H9 (cell line): ENCODE measurements at regions not wholly inside any gene's neighbourhood (a gene's known extent, or its start where the extent isn't known, plus 50 kb on each side); places are given as distances from the start of the nearest gene placed in this dataset.

Source experiments
- DNase-seq: peaks from one replicate; pipeline ENCODE4 v3.0.0-alpha.2; 2017
- H2AFZ ChIP-seq: one replicate; pipeline ENCODE4 v1.6.1; 2013; ENCODE audit warnings: mild to moderate bottlenecking, low read length, control low read depth, moderate library complexity
- H2AK5ac ChIP-seq: 2 replicates; pipeline ENCODE4 v1.6.1; 2013; ENCODE audit warnings: low read length, control low read depth, mixed read lengths; ENCODE audit not compliant: insufficient read length
- H2BK120ac ChIP-seq: one replicate; pipeline ENCODE4 v1.6.1; 2013; ENCODE audit warnings: low read depth, mild to moderate bottlenecking, low read length, control low read depth, inconsistent platforms; ENCODE audit not compliant: poor library complexity, severe bottlenecking
- H2BK12ac ChIP-seq: 2 replicates; pipeline ENCODE4 v1.6.1; 2013; ENCODE audit warnings: low read length, control low read depth, mixed read lengths, low read depth; ENCODE audit not compliant: insufficient read length
- H2BK15ac ChIP-seq: 2 replicates; pipeline ENCODE4 v1.6.1; 2013; ENCODE audit warnings: low read depth, low read length, control low read depth
- H2BK20ac ChIP-seq: one replicate; pipeline ENCODE4 v1.6.1; 2013; ENCODE audit warnings: low read depth, mild to moderate bottlenecking, low read length, control low read depth, inconsistent platforms; ENCODE audit not compliant: poor library complexity, severe bottlenecking
- H2BK5ac ChIP-seq: 2 replicates; pipeline ENCODE4 v1.6.1; 2013; ENCODE audit warnings: low read length, control low read depth, mixed read lengths; ENCODE audit not compliant: insufficient read length
- H3K14ac ChIP-seq: 2 replicates; pipeline ENCODE4 v1.6.1; 2013; ENCODE audit warnings: low read length, control low read depth; ENCODE audit not compliant: insufficient read depth
- H3K18ac ChIP-seq: 2 replicates; pipeline ENCODE4 v1.6.1; 2013; ENCODE audit warnings: low read depth, mild to moderate bottlenecking, mixed read lengths, low read length, control low read depth; ENCODE audit not compliant: insufficient read length
- H3K23ac ChIP-seq: 2 replicates; pipeline ENCODE4 v1.6.1; 2013; ENCODE audit warnings: low read length, control low read depth, mixed read lengths, low read depth; ENCODE audit not compliant: insufficient read length
- H3K23me2 ChIP-seq: 2 replicates; pipeline ENCODE4 v1.6.1; 2013; ENCODE audit warnings: low read depth, mild to moderate bottlenecking, mixed read lengths, low read length, control low read depth; ENCODE audit not compliant: insufficient read length, poor library complexity, severe bottlenecking
- H3K27ac ChIP-seq: 2 replicates; pipeline ENCODE4 v1.5.1; 2013; ENCODE audit warnings: low read length, control low read depth, mixed read lengths, low read depth; ENCODE audit not compliant: insufficient read length
- H3K27me3 ChIP-seq: 2 replicates; pipeline ENCODE4 v1.6.1; 2013; ENCODE audit warnings: low read length, control low read depth, inconsistent platforms; ENCODE audit not compliant: insufficient read depth
- H3K4ac ChIP-seq: 2 replicates; pipeline ENCODE4 v1.6.1; 2013; ENCODE audit warnings: low read depth, mild to moderate bottlenecking, control low read depth, inconsistent platforms, low read length, moderate library complexity
- H3K4me1 ChIP-seq: 2 replicates; pipeline ENCODE4 v1.6.1; 2013; ENCODE audit warnings: low read length, control low read depth, inconsistent platforms; ENCODE audit not compliant: insufficient read depth
- H3K4me2 ChIP-seq: 2 replicates; pipeline ENCODE4 v1.6.1; 2013; ENCODE audit warnings: low read length, control low read depth, mixed read lengths; ENCODE audit not compliant: insufficient read length, insufficient read depth
- H3K56ac ChIP-seq: 2 replicates; pipeline ENCODE4 v1.6.1; 2013; ENCODE audit warnings: low read depth, mild to moderate bottlenecking, mixed read lengths, low read length, control low read depth; ENCODE audit not compliant: insufficient read length
- H3K79me1 ChIP-seq: 2 replicates; pipeline ENCODE4 v1.6.1; 2013; ENCODE audit warnings: low read depth, mild to moderate bottlenecking, moderate library complexity, low read length, control low read depth, inconsistent platforms; ENCODE audit not compliant: insufficient read depth, poor library complexity, severe bottlenecking
- H3K79me2 ChIP-seq: 2 replicates; pipeline ENCODE4 v1.6.1; 2013; ENCODE audit warnings: low read length, control low read depth, inconsistent platforms; ENCODE audit not compliant: insufficient read depth
- H3K9ac ChIP-seq: 2 replicates; pipeline ENCODE4 v1.6.1; 2013; ENCODE audit warnings: low read length, control low read depth, mixed read lengths; ENCODE audit not compliant: insufficient read length; ENCODE audit errors: extremely low read depth
- H3K9me3 ChIP-seq: one replicate; pipeline ENCODE4 v1.6.1; 2013; ENCODE audit warnings: low read depth, low read length, inconsistent platforms; ENCODE audit not compliant: control insufficient read depth
- H3T11ph ChIP-seq: one replicate; pipeline ENCODE4 v1.6.1; 2013; ENCODE audit warnings: mild to moderate bottlenecking, low read length, control low read depth, inconsistent platforms
- H4K20me1 ChIP-seq: one replicate; pipeline ENCODE4 v1.6.1; 2013; ENCODE audit not compliant: control insufficient read depth, insufficient read length, insufficient read depth
- H4K5ac ChIP-seq: 2 replicates; pipeline ENCODE4 v1.6.1; 2013; ENCODE audit warnings: low read depth, mild to moderate bottlenecking, mixed read lengths, low read length, control low read depth; ENCODE audit not compliant: insufficient read length
- H4K8ac ChIP-seq: replicated peaks from 2 replicates; pipeline ENCODE4 v1.6.1; 2013; ENCODE audit warnings: low read length, control low read depth, mixed read lengths, low read depth; ENCODE audit not compliant: insufficient read length
- H4K91ac ChIP-seq: 2 replicates; pipeline ENCODE4 v1.6.1; 2013; ENCODE audit warnings: low read depth, mild to moderate bottlenecking, moderate library complexity, mixed read lengths, low read length, control low read depth; ENCODE audit not compliant: insufficient read length
- H3K27ac Mint-ChIP-seq, 3 experiments: 2 replicates in 2 of 3; 3 replicates in 1 of 3; pipeline ENCODE4 v1.8.0; 2020 to 2021; ENCODE audit warnings: mixed read lengths in 3 of 3, mild to moderate bottlenecking in 1 of 3, moderate library complexity in 1 of 3
- H3K27me3 Mint-ChIP-seq: 2 replicates; pipeline ENCODE4 v1.8.0; 2021; ENCODE audit warnings: low read depth, mild to moderate bottlenecking, moderate library complexity, mixed read lengths
- H3K36me3 Mint-ChIP-seq, 3 experiments: 2 replicates in 2 of 3; 3 replicates in 1 of 3; pipeline ENCODE4 v1.8.0; 2020 to 2021; ENCODE audit warnings: low read depth in 3 of 3, mixed read lengths in 3 of 3; ENCODE audit not compliant: insufficient read depth in 1 of 3
- H3K4me1 Mint-ChIP-seq, 2 experiments: 2 replicates each; pipeline ENCODE4 v1.8.0; 2020; ENCODE audit warnings: mixed read lengths in 2 of 2
- H3K4me3 Mint-ChIP-seq, 2 experiments: 2 replicates in 1 of 2; 3 replicates in 1 of 2; pipeline ENCODE4 v1.8.0; 2020 to 2021; ENCODE audit warnings: mild to moderate bottlenecking in 2 of 2, mixed read lengths in 2 of 2, moderate library complexity in 1 of 2
- H3K9me3 Mint-ChIP-seq, 2 experiments: 2 replicates in 1 of 2; 3 replicates in 1 of 2; pipeline ENCODE4 v1.8.0; 2020; ENCODE audit warnings: mild to moderate bottlenecking in 2 of 2, mixed read lengths in 2 of 2, moderate library complexity in 1 of 2
- WGBS: extraction: QIAGEN DNeasy Blood & Tissue Kit; methylation state at CpG from one replicate; pipeline ENCODE4 v1.1.7; 2013; ENCODE audit warnings: missing lambda C conversion rate, low lambda C conversion rate, mixed read lengths; ENCODE audit not compliant: insufficient read length; ENCODE audit errors: extremely low coverage; 5-methylcytosine and 5-hydroxymethylcytosine counted together
- TF ChIP-seq, protein P1 (sequence below): fragments of 200-600 bp; sonication (generic); conservative IDR thresholded peaks from 3 replicates; pipeline ENCODE4 v1.8.0; 2021; ENCODE audit warnings: antibody characterized with exemption, mild to moderate bottlenecking

- Histone ChIP-seq H4K8ac (no peak overlapping the region), H3K23ac (no peak overlapping the region), H2BK20ac (no peak overlapping the region), H2AFZ (no peak overlapping the region), H3K4ac (no peak overlapping the region), H3K9ac (no peak overlapping the region), H3T11ph (no peak overlapping the region), H2BK12ac (no peak overlapping the region), H3K79me1 (no peaks in the 10 kb centered on the region), H3K79me2 (no peaks in the 10 kb centered on the region), H4K20me1 (no peaks in the 10 kb centered on the region), H2BK5ac (no peak overlapping the region), H3K4me2 (no peak overlapping the region), H4K5ac (no peak overlapping the region), H3K18ac (no peak overlapping the region), H3K4me1 (no peaks in the 10 kb centered on the region), H3K9me3 (no peaks in the 10 kb centered on the region), H3K27ac (no peak overlapping the region), H4K91ac (no peak overlapping the region), H2AK5ac (no peak overlapping the region), H3K56ac (no peak overlapping the region), H2BK15ac (no peak overlapping the region), H3K14ac (no peak overlapping the region), H3K23me2 (no peaks in the 10 kb centered on the region), H2BK120ac (no peak overlapping the region), H3K27me3 (no peaks in the 10 kb centered on the region)
- Mint-ChIP-seq H3K36me3 (peaks cover 0 to 11% (median 2%) of the 10 kb centered on the region in 3 experiments; a peak in 3 of 7 replicates), H3K4me1 (no peaks in the 10 kb centered on the region), H3K27me3 (no peaks in the 10 kb centered on the region), H3K4me3 (no peak overlapping the region), H3K27ac (no peak overlapping the region), H3K9me3 (peaks cover 9 to 12% of the 10 kb centered on the region in 2 experiments; a peak in 4 of 5 replicates)
- no CpG with 5 or more reads among the region's 1 CpG for WGBS
- DNase-seq = no peak
- TF ChIP-seq, protein P1, sequence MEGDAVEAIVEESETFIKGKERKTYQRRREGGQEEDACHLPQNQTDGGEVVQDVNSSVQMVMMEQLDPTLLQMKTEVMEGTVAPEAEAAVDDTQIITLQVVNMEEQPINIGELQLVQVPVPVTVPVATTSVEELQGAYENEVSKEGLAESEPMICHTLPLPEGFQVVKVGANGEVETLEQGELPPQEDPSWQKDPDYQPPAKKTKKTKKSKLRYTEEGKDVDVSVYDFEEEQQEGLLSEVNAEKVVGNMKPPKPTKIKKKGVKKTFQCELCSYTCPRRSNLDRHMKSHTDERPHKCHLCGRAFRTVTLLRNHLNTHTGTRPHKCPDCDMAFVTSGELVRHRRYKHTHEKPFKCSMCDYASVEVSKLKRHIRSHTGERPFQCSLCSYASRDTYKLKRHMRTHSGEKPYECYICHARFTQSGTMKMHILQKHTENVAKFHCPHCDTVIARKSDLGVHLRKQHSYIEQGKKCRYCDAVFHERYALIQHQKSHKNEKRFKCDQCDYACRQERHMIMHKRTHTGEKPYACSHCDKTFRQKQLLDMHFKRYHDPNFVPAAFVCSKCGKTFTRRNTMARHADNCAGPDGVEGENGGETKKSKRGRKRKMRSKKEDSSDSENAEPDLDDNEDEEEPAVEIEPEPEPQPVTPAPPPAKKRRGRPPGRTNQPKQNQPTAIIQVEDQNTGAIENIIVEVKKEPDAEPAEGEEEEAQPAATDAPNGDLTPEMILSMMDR = no peak
Measured at GRCh38 chr7:109284943-109285342, 715.3 kb downstream of the DNAJB9 start.
